Caco-2 (cell line): ENCODE measurements at regions not wholly inside any gene's neighbourhood (a gene's known extent, or its start where the extent isn't known, plus 50 kb on each side); places are given as distances from the start of the nearest gene placed in this dataset.
"Not testable (repeated sequence)": the region's sequence is repeated elsewhere in the genome, so short reads cannot be mapped to it uniquely, and the experiment has no call there.

Experiments used
- BruUV-seq: library from RNA; stranded (reverse); fragments of 400-500 nt; replicated peaks from 2 replicates; lab custom pipeline; 2021; lab: Mats Ljungman, UMichigan
- CTCF ChIA-PET: fragments of 300-600 bp; sonication (Branson Sonifier 250); formaldehyde crosslinking; loops from one replicate; lab custom pipeline; 2022; ENCODE audit warnings: antibody characterized with exemption; lab: Charles Lee
- POLR2A ChIA-PET: fragments of 300-600 bp; sonication (Branson Sonifier 250); formaldehyde crosslinking; loops from one replicate; lab custom pipeline; 2022; ENCODE audit warnings: antibody characterized with exemption; lab: Charles Lee
- DNase-seq, 2 experiments: peaks; one replicate each; pipeline versions ENCODE4 v3.0.0 to v3.0.0-alpha.2; 2020 to 2022
- H3K27me3 ChIP-seq: replicated peaks from 2 replicates; pipeline ENCODE4 v1.6.0; 2011; ENCODE audit warnings: low read length; ENCODE audit not compliant: control insufficient read depth, insufficient read depth
- H3K36me3 ChIP-seq: 2 replicates; pipeline ENCODE4 v1.5.1; 2011; ENCODE audit warnings: low read length; ENCODE audit not compliant: control insufficient read depth, insufficient read depth
- H3K4me1 ChIP-seq: fragments of 250-450 bp; sonication (Bioruptor Pico); 2 replicates; pipeline ENCODE4 v1.5.1; 2020; ENCODE audit warnings: mild to moderate bottlenecking
- H3K4me3 ChIP-seq: 2 replicates; pipeline ENCODE4 v1.5.1; 2011; ENCODE audit warnings: low read depth, mild to moderate bottlenecking, control low read depth, low read length
- H3K9me3 ChIP-seq: fragments of 250-450 bp; sonication (Bioruptor Pico); 2 replicates; pipeline ENCODE4 v1.5.1; 2020; ENCODE audit warnings: mild to moderate bottlenecking, moderate library complexity
- H3K27ac Mint-ChIP-seq: one replicate; pipeline ENCODE4 v1.8.0; 2022; ENCODE audit warnings: mixed read lengths; ENCODE audit not compliant: unreplicated experiment
- H3K27me3 Mint-ChIP-seq: one replicate; pipeline ENCODE4 v1.8.0; 2022; ENCODE audit warnings: mixed read lengths; ENCODE audit not compliant: insufficient read depth, unreplicated experiment
- H3K36me3 Mint-ChIP-seq: one replicate; pipeline ENCODE4 v1.8.0; 2022; ENCODE audit warnings: mild to moderate bottlenecking, mixed read lengths; ENCODE audit not compliant: insufficient read depth, unreplicated experiment
- H3K4me1 Mint-ChIP-seq: one replicate; pipeline ENCODE4 v1.8.0; 2022; ENCODE audit warnings: low read depth, mixed read lengths; ENCODE audit not compliant: unreplicated experiment
- H3K4me3 Mint-ChIP-seq: one replicate; pipeline ENCODE4 v1.8.0; 2022; ENCODE audit warnings: mild to moderate bottlenecking, moderate library complexity, mixed read lengths; ENCODE audit not compliant: unreplicated experiment
- H3K9me3 Mint-ChIP-seq: one replicate; pipeline ENCODE4 v1.8.0; 2022; ENCODE audit warnings: mixed read lengths; ENCODE audit not compliant: unreplicated experiment
- intact Hi-C: fragments of 100-400 bp; cut with micrococcal nuclease; formaldehyde crosslinking; loops from one replicate; pipeline ENCODE4 v1.10.0; 2022; ENCODE audit not compliant: unreplicated experiment

- peaks cover 27% of the 10 kb centered on the region for H3K36me3 Mint-ChIP-seq
- H3K4me3 ChIP-seq, CTCF ChIA-PET, BruUV-seq, intact Hi-C loops, H3K36me3 ChIP-seq, H3K4me1 ChIP-seq, H3K27ac Mint-ChIP-seq, POLR2A ChIA-PET, H3K4me1 Mint-ChIP-seq, H3K27me3 ChIP-seq, H3K4me3 Mint-ChIP-seq, H3K9me3 Mint-ChIP-seq, H3K27me3 Mint-ChIP-seq, H3K9me3 ChIP-seq: not testable (repeated sequence)
- DNase-seq, result peak in 1 of 2 experiments; percentile 6
These were observed 98.2 kb downstream of the CRLF3 start for GRCh38 chr17:30726310-30726709.

- H3K36me3 ChIP-seq, H3K9me3 ChIP-seq, H3K4me3 ChIP-seq, H3K9me3 Mint-ChIP-seq, intact Hi-C loops, H3K27me3 Mint-ChIP-seq, H3K4me1 Mint-ChIP-seq, H3K4me3 Mint-ChIP-seq, H3K27me3 ChIP-seq, H3K27ac Mint-ChIP-seq, POLR2A ChIA-PET, H3K4me1 ChIP-seq, BruUV-seq: not testable (repeated sequence)
- CTCF ChIA-PET, result interaction anchor here (0.6 kb wide), 1 partner anchor 529 kb away, joined by 12 read pairs; no protein-coding TSS in a partner anchor
- peaks cover 25% of the 10 kb centered on the region for H3K36me3 Mint-ChIP-seq
- peak in 1 of 2 experiments; percentile 18 for DNase-seq
These were observed 100.3 kb downstream of the CRLF3 start for GRCh38 chr17:30724034-30724650.

GRCh38 chr17:30722114-30722780, 102.2 kb downstream of the CRLF3 start:
- H3K9me3 ChIP-seq, H3K4me3 Mint-ChIP-seq, H3K27me3 Mint-ChIP-seq, H3K9me3 Mint-ChIP-seq, H3K27ac Mint-ChIP-seq, H3K36me3 ChIP-seq, H3K4me1 Mint-ChIP-seq, POLR2A ChIA-PET, intact Hi-C loops, H3K4me3 ChIP-seq, H3K27me3 ChIP-seq, BruUV-seq, H3K4me1 ChIP-seq: not testable (repeated sequence)
- peak in 1 of 2 experiments; percentile 16 for DNase-seq
- CTCF ChIA-PET, result interaction anchor here (1.2 kb wide), 1 partner anchor 13 kb away, joined by 3 read pairs; no protein-coding TSS in a partner anchor
- peaks cover 31% of the 10 kb centered on the region for H3K36me3 Mint-ChIP-seq

- intact Hi-C loops, H3K4me1 Mint-ChIP-seq, H3K4me1 ChIP-seq, H3K9me3 ChIP-seq, H3K27ac Mint-ChIP-seq, H3K9me3 Mint-ChIP-seq, BruUV-seq, H3K36me3 ChIP-seq, POLR2A ChIA-PET, H3K4me3 Mint-ChIP-seq, H3K27me3 ChIP-seq, H3K27me3 Mint-ChIP-seq, H3K4me3 ChIP-seq: not testable (repeated sequence)
- peaks cover 36% of the 10 kb centered on the region for H3K36me3 Mint-ChIP-seq
- CTCF ChIA-PET, result interaction anchor here (0.7 to 1.2 kb wide), 2 partner anchors 12 to 169 kb away, joined by 3 read pairs; no protein-coding TSS in a partner anchor
- peak in 1 of 2 experiments; percentile 24 for DNase-seq
These were observed 103.5 kb downstream of the CRLF3 start for GRCh38 chr17:30720971-30721370.
